Tibial nerve (tissue), 4 donors: ENCODE measurements at regions not wholly inside any gene's neighbourhood (a gene's known extent, or its start where the extent isn't known, plus 50 kb on each side); places are given as distances from the start of the nearest gene placed in this dataset.
"Not testable (repeated sequence)": the region's sequence is repeated elsewhere in the genome, so short reads cannot be mapped to it uniquely, and the experiment has no call there.

ENCODE experiments used
- DNase-seq, 2 donors: peaks; one replicate each; pipeline ENCODE4 v3.0.0-alpha.2; 2019; ENCODE audit warnings: low spot score in 2 of 2
- H3K27ac ChIP-seq, 4 donors: fragments of 200-600 bp; sonication (generic) in 3 of 4; one replicate each; pipeline ENCODE4 v1.5.1; 2017 to 2019; ENCODE audit warnings: mild to moderate bottlenecking in 1 of 4
- H3K27me3 ChIP-seq, 2 donors: fragments of 200-600 bp; sonication (generic) in 1 of 2; one replicate each; pipeline versions ENCODE4 v1.5.1 to v1.6.0; 2017 to 2019
- H3K36me3 ChIP-seq, 3 donors: fragments of 200-600 bp; sonication (generic); one replicate each; pipeline ENCODE4 v1.5.1; 2018 to 2019
- H3K4me1 ChIP-seq, 4 donors: fragments of 200-600 bp; sonication (generic) in 3 of 4; one replicate each; pipeline ENCODE4 v1.5.1; 2017 to 2019
- H3K4me3 ChIP-seq, 4 donors: fragments of 200-600 bp; sonication (generic) in 3 of 4; one replicate each; pipeline ENCODE4 v1.5.1; 2017 to 2019; ENCODE audit warnings: mild to moderate bottlenecking in 1 of 4, moderate library complexity in 1 of 4
- H3K9me3 ChIP-seq, 4 donors: fragments of 200-600 bp; sonication (generic) in 3 of 4; one replicate each; pipeline ENCODE4 v1.5.1; 2017 to 2019
- CTCF ChIP-seq, 5 experiments: fragments of 200-600 bp in 3 of 5; fragments of 450-650 bp in 2 of 5; sonication (generic) in 3 of 5; IDR thresholded peaks; one replicate each; pipeline ENCODE4 v1.5.1; 2016 to 2019; ENCODE audit warnings: antibody characterized with exemption in 5 of 5, mild to moderate bottlenecking in 3 of 5, moderate library complexity in 2 of 5
- EP300 ChIP-seq, 2 donors: sonication (generic); formaldehyde crosslinking; IDR thresholded peaks; one replicate each; pipeline ENCODE4 v1.6.1; 2017; ENCODE audit warnings: antibody characterized with exemption in 2 of 2, mild to moderate bottlenecking in 1 of 2
- POLR2A ChIP-seq, 2 donors: fragments of 450-650 bp; IDR thresholded peaks; one replicate each; pipeline ENCODE4 v1.6.1; 2017; ENCODE audit warnings: antibody characterized with exemption in 2 of 2, mild to moderate bottlenecking in 2 of 2, moderate library complexity in 2 of 2
- WGBS, 2 donors: methylation state at CpG; one replicate each; pipeline ENCODE4 v1.1.5; 2018; 5-methylcytosine and 5-hydroxymethylcytosine counted together

- no peaks in the 10 kb centered on the region for H3K4me1 ChIP-seq
- H3K27ac ChIP-seq = no peak overlapping the region
- TF ChIP-seq CTCF (IDR thresholded peaks at IDR 0.05) (no peak), EP300 (IDR thresholded peaks at IDR 0.05) (no peak), POLR2A (IDR thresholded peaks at IDR 0.05) (no peak)
- no peaks in the 10 kb centered on the region for H3K27me3 ChIP-seq
- 80 to 95% methylated on average over 7 of the region's 7 CpGs for WGBS, 2 donors
- H3K36me3 ChIP-seq = no peaks in the 10 kb centered on the region
- no peak for DNase-seq
- H3K9me3 ChIP-seq = peaks cover 0 to 5% (median 0%) of the 10 kb centered on the region in 4 donors
- H3K4me3 ChIP-seq = no peak overlapping the region
These were observed 120.1 kb downstream of the NUFIP1 start for GRCh38 chr13:44869167-44869566.

GRCh38 chr13:44868397-44868796 lies 120.9 kb downstream of the NUFIP1 start:
- Histone ChIP-seq H3K36me3 (no peaks in the 10 kb centered on the region), H3K9me3 (peaks cover 0 to 5% (median 0%) of the 10 kb centered on the region in 4 donors), H3K27ac (no peak overlapping the region), H3K4me1 (no peaks in the 10 kb centered on the region), H3K4me3 (no peak overlapping the region), H3K27me3 (no peaks in the 10 kb centered on the region)
- DNase-seq = no peak
- WGBS, 2 donors = 85% methylated on average over 3 of the region's 3 CpGs
- TF ChIP-seq POLR2A (IDR thresholded peaks at IDR 0.05) = no peak
- TF ChIP-seq CTCF (IDR thresholded peaks at IDR 0.05) = no peak
- no peak for TF ChIP-seq EP300 (IDR thresholded peaks at IDR 0.05)

- H3K27me3 ChIP-seq = no peaks in the 10 kb centered on the region
- peaks cover 0 to 5% (median 0%) of the 10 kb centered on the region in 4 donors for H3K9me3 ChIP-seq
- no peaks in the 10 kb centered on the region for H3K4me1 ChIP-seq
- TF ChIP-seq EP300 (IDR thresholded peaks at IDR 0.05) (no peak), CTCF (IDR thresholded peaks at IDR 0.05) (no peak), POLR2A (IDR thresholded peaks at IDR 0.05) (no peak)
- DNase-seq = no peak
- WGBS, 2 donors = 62 to 69% methylated on average over 9 of the region's 9 CpGs
- no peaks in the 10 kb centered on the region for H3K36me3 ChIP-seq
- H3K27ac ChIP-seq = no peak overlapping the region
- no peak overlapping the region for H3K4me3 ChIP-seq
These were observed 121.4 kb downstream of the NUFIP1 start for GRCh38 chr13:44867825-44868224.

- no peak for DNase-seq
- WGBS, 2 donors = 94% methylated on average over 4 of the region's 4 CpGs
- no peak overlapping the region for H3K27ac ChIP-seq
- peaks cover 0 to 5% (median 0%) of the 10 kb centered on the region in 4 donors for H3K9me3 ChIP-seq
- H3K27me3 ChIP-seq = no peaks in the 10 kb centered on the region
- H3K4me3 ChIP-seq = no peak overlapping the region
- H3K4me1 ChIP-seq = no peaks in the 10 kb centered on the region
- TF ChIP-seq POLR2A (IDR thresholded peaks at IDR 0.05) (no peak), EP300 (IDR thresholded peaks at IDR 0.05) (no peak), CTCF (IDR thresholded peaks at IDR 0.05) (no peak)
- no peaks in the 10 kb centered on the region for H3K36me3 ChIP-seq
These were observed 122.8 kb downstream of the NUFIP1 start for GRCh38 chr13:44866411-44866911.

- TF ChIP-seq EP300 (IDR thresholded peaks at IDR 0.05) (no peak), POLR2A (IDR thresholded peaks at IDR 0.05) (no peak), CTCF (IDR thresholded peaks at IDR 0.05) (no peak)
- WGBS, 2 donors = 75 to 80% methylated on average over 10 of the region's 10 CpGs
- H3K36me3 ChIP-seq = no peaks in the 10 kb centered on the region
- H3K4me1 ChIP-seq = no peaks in the 10 kb centered on the region
- no peak for DNase-seq
- H3K27me3 ChIP-seq = no peaks in the 10 kb centered on the region
- H3K27ac ChIP-seq = no peak overlapping the region
- H3K9me3 ChIP-seq = peaks cover 0 to 5% (median 0%) of the 10 kb centered on the region in 4 donors
- H3K4me3 ChIP-seq = no peak overlapping the region
These were observed 123.4 kb downstream of the NUFIP1 start for GRCh38 chr13:44865722-44866410.

GRCh38 chr13:44863641-44864040 lies 125.6 kb downstream of the NUFIP1 start:
- H3K4me1 ChIP-seq, H3K27ac ChIP-seq, H3K4me3 ChIP-seq, H3K9me3 ChIP-seq, H3K36me3 ChIP-seq, DNase-seq, H3K27me3 ChIP-seq: not testable (repeated sequence)
